H1 (cell line): ENCODE measurements at regions not wholly inside any gene's neighbourhood (a gene's known extent, or its start where the extent isn't known, plus 50 kb on each side); places are given as distances from the start of the nearest gene placed in this dataset.

Experiments used
- CTCF ChIA-PET: fragments of 300-600 bp; sonication (Branson Sonifier 250); formaldehyde crosslinking; loops from one replicate; lab custom pipeline; 2021; ENCODE audit not compliant: partially characterized antibody; lab: Charles Lee
- POLR2A ChIA-PET: fragments of 300-600 bp; sonication (Branson Sonifier 250); formaldehyde crosslinking; loops from one replicate; lab custom pipeline; 2021; ENCODE audit warnings: inconsistent platforms; ENCODE audit not compliant: partially characterized antibody; lab: Charles Lee
- DNase-seq, 2 experiments: peaks; one replicate each; pipeline versions ENCODE4 v3.0.0 to v3.0.0-alpha.2; 2010 to 2022; ENCODE audit warnings: low spot score in 2 of 2, low read depth in 1 of 2, mixed read lengths in 1 of 2
- FAIRE-seq: peaks from 2 replicates; lab custom pipeline; 2011; peaks lifted over from hg19 to GRCh38; lab: Jason Lieb, UNC
- H2AFZ ChIP-seq: 2 replicates; pipeline ENCODE4 v1.8.1; 2012; ENCODE audit warnings: low read length, inconsistent platforms
- H2AK5ac ChIP-seq: 2 replicates; pipeline ENCODE4 v1.6.1; 2013; ENCODE audit warnings: low read depth, low read length
- H2BK120ac ChIP-seq: replicated peaks from 2 replicates; pipeline ENCODE3; 2013; ENCODE audit warnings: low read depth, low read length, inconsistent platforms
- H2BK12ac ChIP-seq: 2 replicates; pipeline ENCODE4 v1.6.1; 2013; ENCODE audit warnings: low read depth, low read length
- H2BK15ac ChIP-seq: 2 replicates; pipeline ENCODE4 v1.6.1; 2013; ENCODE audit warnings: low read length
- H2BK20ac ChIP-seq: 2 replicates; pipeline ENCODE4 v1.6.1; 2013; ENCODE audit warnings: low read length
- H2BK5ac ChIP-seq: 2 replicates; pipeline ENCODE4 v1.6.1; 2013; ENCODE audit warnings: low read depth, low read length
- H3K14ac ChIP-seq: 2 replicates; pipeline ENCODE4 v1.6.1; 2013; ENCODE audit warnings: inconsistent platforms; ENCODE audit not compliant: insufficient read length
- H3K18ac ChIP-seq: 2 replicates; pipeline ENCODE4 v1.6.1; 2013; ENCODE audit warnings: low read length; ENCODE audit errors: extremely low read depth
- H3K23ac ChIP-seq: 2 replicates; pipeline ENCODE4 v1.6.1; 2013; ENCODE audit warnings: inconsistent platforms; ENCODE audit not compliant: insufficient read length
- H3K23me2 ChIP-seq: 2 replicates; pipeline ENCODE4 v1.6.1; 2013; ENCODE audit warnings: low read depth, low read length
- H3K27ac ChIP-seq: 2 replicates; pipeline ENCODE4 v1.6.1; 2011; ENCODE audit warnings: low read depth, low read length, inconsistent platforms
- H3K27me3 ChIP-seq, 4 experiments: replicated peaks in 1 of 4; 1 replicate in 1 of 4; 2 replicates in 3 of 4; pipeline versions ENCODE4 v1.6.1 to v1.8.1; 2011 to 2013; ENCODE audit warnings: low read length in 3 of 4, mild to moderate bottlenecking in 3 of 4, inconsistent platforms in 2 of 4, mixed read lengths in 2 of 4, moderate library complexity in 1 of 4; ENCODE audit not compliant: control insufficient read depth in 3 of 4, insufficient read depth in 3 of 4; ENCODE audit errors: extremely low read depth in 1 of 4
- H3K36me3 ChIP-seq, 4 experiments: 2 replicates each; pipeline versions ENCODE4 v1.6.1 to v1.8.1; 2011 to 2013; ENCODE audit warnings: mild to moderate bottlenecking in 4 of 4, low read length in 3 of 4, moderate library complexity in 2 of 4, control low read depth in 1 of 4, inconsistent platforms in 1 of 4; ENCODE audit not compliant: insufficient read depth in 4 of 4, control insufficient read depth in 2 of 4
- H3K4ac ChIP-seq: replicated peaks from 2 replicates; pipeline ENCODE3; 2013; ENCODE audit warnings: low read length, low read depth, mixed read lengths, inconsistent platforms; ENCODE audit not compliant: insufficient read length
- H3K4me1 ChIP-seq, 4 experiments: replicated peaks in 1 of 4; 1 replicate in 1 of 4; 2 replicates in 3 of 4; pipeline versions ENCODE4 v1.6.1 to v1.8.1; 2011 to 2013; ENCODE audit warnings: low read length in 3 of 4, inconsistent platforms in 2 of 4, mixed read lengths in 1 of 4; ENCODE audit not compliant: insufficient read depth in 4 of 4, control insufficient read depth in 3 of 4
- H3K4me2 ChIP-seq, 2 experiments: 2 replicates each; pipeline versions ENCODE4 v1.6.1 to v1.8.1; 2011 to 2013; ENCODE audit warnings: low read depth in 2 of 2, low read length in 2 of 2, control low read depth in 1 of 2, inconsistent platforms in 1 of 2, mild to moderate bottlenecking in 1 of 2; ENCODE audit not compliant: insufficient read depth in 1 of 2
- H3K4me3 ChIP-seq, 4 experiments: fragments of 200-600, 300-600 bp in 1 of 4; sonication (generic), shearing (Covaris generic), sonication (Bioruptor Twin) in 1 of 4; 2 replicates each; pipeline versions ENCODE4 v1.5.1 to v1.8.1; 2011 to 2016; ENCODE audit warnings: low read length in 4 of 4, low read depth in 3 of 4, control low read depth in 2 of 4, inconsistent platforms in 2 of 4, mild to moderate bottlenecking in 2 of 4, mixed read lengths in 1 of 4, moderate library complexity in 1 of 4; ENCODE audit not compliant: insufficient read depth in 2 of 4; ENCODE audit errors: extremely low read depth in 1 of 4
- H3K56ac ChIP-seq: replicated peaks from 2 replicates; pipeline ENCODE3; 2013; ENCODE audit warnings: low read depth, mild to moderate bottlenecking, mixed read lengths, low read length, inconsistent platforms; ENCODE audit not compliant: insufficient read length
- H3K79me1 ChIP-seq: 2 replicates; pipeline ENCODE4 v1.6.1; 2013; ENCODE audit warnings: low read depth, low read length, control low read depth
- H3K79me2 ChIP-seq, 2 experiments: 2 replicates each; pipeline versions ENCODE4 v1.6.1 to v1.8.1; 2012 to 2013; ENCODE audit warnings: low read length in 2 of 2, mild to moderate bottlenecking in 2 of 2, inconsistent platforms in 1 of 2; ENCODE audit not compliant: insufficient read depth in 2 of 2, control insufficient read depth in 1 of 2
- H3K9ac ChIP-seq, 4 experiments: replicated peaks in 1 of 4; 1 replicate in 1 of 4; 2 replicates in 3 of 4; pipeline versions ENCODE4 v1.6.1 to v1.8.1; 2011 to 2013; ENCODE audit warnings: low read depth in 3 of 4, low read length in 3 of 4, control low read depth in 2 of 4, mild to moderate bottlenecking in 2 of 4, moderate library complexity in 2 of 4, inconsistent platforms in 1 of 4; ENCODE audit errors: extremely low read depth in 1 of 4
- H3K9me3 ChIP-seq, 2 experiments: 2 replicates each; pipeline versions ENCODE4 v1.6.1 to v1.8.1; 2012 to 2013; ENCODE audit warnings: mild to moderate bottlenecking in 2 of 2, moderate library complexity in 2 of 2, control low read depth in 1 of 2, inconsistent platforms in 1 of 2, low read depth in 1 of 2, low read length in 1 of 2, mixed read lengths in 1 of 2; ENCODE audit not compliant: insufficient read depth in 2 of 2
- H4K20me1 ChIP-seq, 2 experiments: replicated peaks in 1 of 2; 2 replicates each; pipeline versions ENCODE3 to v1.8.1; 2011 to 2013; ENCODE audit warnings: inconsistent platforms in 2 of 2, low read length in 2 of 2, mild to moderate bottlenecking in 1 of 2; ENCODE audit not compliant: insufficient read depth in 2 of 2, control insufficient read depth in 1 of 2
- H4K5ac ChIP-seq: 2 replicates; pipeline ENCODE4 v1.6.1; 2013; ENCODE audit warnings: low read length, low read depth, mixed read lengths, inconsistent platforms; ENCODE audit not compliant: insufficient read length
- H4K8ac ChIP-seq: 2 replicates; pipeline ENCODE4 v1.8.0; 2013; ENCODE audit warnings: mild to moderate bottlenecking, moderate library complexity, low read length, inconsistent platforms; ENCODE audit not compliant: insufficient read depth; ENCODE audit errors: extremely low read depth
- H4K91ac ChIP-seq: replicated peaks from 2 replicates; pipeline ENCODE3; 2013; ENCODE audit warnings: low read length, mixed read lengths, inconsistent platforms; ENCODE audit not compliant: insufficient read length
- CEBPB ChIP-seq: IDR thresholded peaks from 2 replicates; pipeline ENCODE4 v1.6.1; 2012; ENCODE audit warnings: low read depth, low read length
- YY1 ChIP-seq: IDR thresholded peaks from 2 replicates; pipeline ENCODE4 v1.6.1; 2011; ENCODE audit warnings: low read depth, mild to moderate bottlenecking, low read length
- WGBS, 2 experiments: shearing (Covaris generic) in 1 of 2; methylation state at CpG; one replicate each; pipeline versions ENCODE4 v1.1.6 to v1.1.7; 2013 to 2015; ENCODE audit warnings: low lambda C conversion rate in 2 of 2, mixed read lengths in 2 of 2, inconsistent platforms in 1 of 2, low coverage in 1 of 2, missing lambda C conversion rate in 1 of 2; ENCODE audit not compliant: insufficient replicate concordance in 2 of 2, insufficient coverage in 1 of 2, insufficient read length in 1 of 2; ENCODE audit errors: extremely low coverage in 1 of 2, missing lambda C conversion rate in 1 of 2; 5-methylcytosine and 5-hydroxymethylcytosine counted together
- TF ChIP-seq, protein P1 (sequence below): IDR thresholded peaks from 2 replicates; pipeline ENCODE4 v1.6.1; 2012; ENCODE audit warnings: inconsistent platforms

DNA sequence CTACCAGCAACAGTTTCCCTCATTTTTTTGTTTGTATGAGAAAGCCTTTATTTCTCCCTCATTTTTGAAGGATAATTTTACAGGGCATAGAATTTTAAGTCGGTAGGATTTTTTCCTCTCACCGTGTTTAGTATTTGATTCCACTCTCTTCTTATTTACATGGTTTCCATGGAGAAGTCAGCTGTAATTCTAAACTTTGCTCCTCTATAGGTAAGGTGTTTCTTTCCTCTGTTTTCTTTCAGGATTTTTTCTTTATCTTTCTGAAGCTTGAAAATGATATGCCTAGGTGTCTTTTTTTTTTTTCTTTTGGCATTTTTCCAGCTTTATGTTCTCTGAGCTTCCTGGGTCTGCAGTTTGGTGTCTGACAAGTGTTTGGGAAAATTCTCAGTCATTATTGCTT, 75.6 kb upstream of the ETV6 start:
- no peak overlapping the region for H4K91ac ChIP-seq
- ChIA-PET POLR2A (no interaction called here), CTCF (no interaction called here)
- H4K8ac ChIP-seq = no peak overlapping the region
- H3K14ac ChIP-seq = no peak overlapping the region
- H2AK5ac ChIP-seq = no peak overlapping the region
- H3K23me2 ChIP-seq = no peaks in the 10 kb centered on the region
- no peak overlapping the region for H3K56ac ChIP-seq
- H2BK15ac ChIP-seq = no peak overlapping the region
- no peaks in the 10 kb centered on the region for H3K79me1 ChIP-seq
- H2BK12ac ChIP-seq = no peak overlapping the region
- 93% methylated on average over 2 of the region's 2 CpGs; no CpG with 5 or more reads in 1 of the 2 experiments for WGBS, 2 experiments
- H3K79me2 ChIP-seq = no peaks in the 10 kb centered on the region
- no peaks in the 10 kb centered on the region for H3K36me3 ChIP-seq
- H3K4me1 ChIP-seq = no peaks in the 10 kb centered on the region
- no peak overlapping the region for H3K9ac ChIP-seq
- H4K5ac ChIP-seq = no peak overlapping the region
- no peak overlapping the region for H2BK5ac ChIP-seq
- H3K4me2 ChIP-seq = no peak overlapping the region
- DNase-seq (no peak), FAIRE-seq (no peak)
- no peaks in the 10 kb centered on the region for H4K20me1 ChIP-seq
- no peaks in the 10 kb centered on the region for H3K9me3 ChIP-seq
- no peak overlapping the region for H2BK120ac ChIP-seq
- no peak overlapping the region for H2BK20ac ChIP-seq
- H3K27me3 ChIP-seq = no peaks in the 10 kb centered on the region
- no peak overlapping the region for H3K23ac ChIP-seq
- H3K4me3 ChIP-seq = no peak overlapping the region
- H3K27ac ChIP-seq = no peak overlapping the region
- no peak overlapping the region for H3K4ac ChIP-seq
- H2AFZ ChIP-seq = no peak overlapping the region
- H3K18ac ChIP-seq = no peak overlapping the region
- TF ChIP-seq, protein P1, sequence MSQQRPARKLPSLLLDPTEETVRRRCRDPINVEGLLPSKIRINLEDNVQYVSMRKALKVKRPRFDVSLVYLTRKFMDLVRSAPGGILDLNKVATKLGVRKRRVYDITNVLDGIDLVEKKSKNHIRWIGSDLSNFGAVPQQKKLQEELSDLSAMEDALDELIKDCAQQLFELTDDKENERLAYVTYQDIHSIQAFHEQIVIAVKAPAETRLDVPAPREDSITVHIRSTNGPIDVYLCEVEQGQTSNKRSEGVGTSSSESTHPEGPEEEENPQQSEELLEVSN = no peak
- TF ChIP-seq CEBPB (no peak), YY1 (no peak)
